GM19240 (cell line): ENCODE measurements at regions not wholly inside any gene's neighbourhood (a gene's known extent, or its start where the extent isn't known, plus 50 kb on each side); places are given as distances from the start of the nearest gene placed in this dataset.
"Not testable (repeated sequence)": the region's sequence is repeated elsewhere in the genome, so short reads cannot be mapped to it uniquely, and the experiment has no call there.

Experiments
- DNase-seq: peaks from one replicate; pipeline ENCODE4 v3.0.0; 2011; ENCODE audit warnings: low spot score; ENCODE audit not compliant: insufficient read length

DNA sequence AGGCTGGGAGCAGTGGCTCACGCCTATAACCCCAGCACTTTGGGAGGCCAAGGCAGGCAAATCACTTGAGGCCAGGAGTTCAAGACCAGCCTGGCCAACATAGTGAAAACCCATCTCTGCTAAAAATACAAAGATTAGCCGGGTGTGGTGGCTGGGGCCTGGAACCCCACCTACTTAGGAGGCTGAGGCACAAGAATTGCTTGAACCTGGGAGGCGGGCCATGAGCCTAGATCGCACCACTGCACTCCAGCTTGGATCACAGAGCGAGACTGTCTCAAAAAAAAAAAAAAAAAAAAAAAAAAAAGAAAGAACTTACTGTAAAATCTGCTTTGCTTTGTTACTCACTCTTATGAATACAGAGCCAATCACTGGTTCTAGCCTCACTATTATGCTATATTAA lies 166.4 kb upstream of the TMCC3 start:
- not testable (repeated sequence) for DNase-seq

DNA sequence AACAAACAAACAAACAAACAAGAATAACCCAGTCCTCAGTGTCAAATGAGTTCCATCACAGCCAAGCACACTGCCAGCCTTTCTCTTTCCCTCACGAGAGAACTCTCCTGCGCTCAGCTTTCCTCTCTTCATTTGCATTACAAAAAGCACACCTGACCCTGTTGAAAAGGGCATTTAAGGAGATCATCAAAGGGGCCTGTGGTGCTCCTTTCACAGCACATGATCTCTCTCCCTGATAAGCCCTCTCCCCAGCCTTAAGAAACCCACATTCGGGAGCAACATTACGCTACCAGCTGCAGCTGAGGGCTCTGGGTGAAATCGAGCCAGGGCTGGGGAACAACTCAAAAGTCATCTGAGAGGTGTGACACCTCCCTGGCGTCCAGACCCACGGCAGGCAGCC lies 165.6 kb upstream of the TMCC3 start:
- no peak for DNase-seq

DNA sequence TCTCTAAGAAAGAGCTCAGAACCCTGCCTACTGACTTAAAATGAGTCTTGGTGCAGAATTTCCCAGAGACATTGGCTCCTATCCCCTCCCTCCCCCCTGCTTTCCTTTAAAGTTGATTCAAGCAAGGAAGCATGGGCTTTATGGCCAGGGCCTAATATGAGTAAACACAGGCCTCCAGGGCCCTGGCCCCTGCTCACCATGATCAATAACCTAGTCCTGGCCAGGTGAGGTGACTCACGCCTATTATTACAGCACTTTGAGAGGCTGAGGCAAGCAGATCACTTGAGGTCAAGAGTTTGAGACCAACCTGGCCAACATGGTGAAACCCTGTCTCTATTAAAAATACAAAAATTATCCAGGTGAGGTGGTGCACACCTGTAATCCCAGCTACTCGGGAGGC lies 165.1 kb upstream of the TMCC3 start:
- no peak for DNase-seq

DNA sequence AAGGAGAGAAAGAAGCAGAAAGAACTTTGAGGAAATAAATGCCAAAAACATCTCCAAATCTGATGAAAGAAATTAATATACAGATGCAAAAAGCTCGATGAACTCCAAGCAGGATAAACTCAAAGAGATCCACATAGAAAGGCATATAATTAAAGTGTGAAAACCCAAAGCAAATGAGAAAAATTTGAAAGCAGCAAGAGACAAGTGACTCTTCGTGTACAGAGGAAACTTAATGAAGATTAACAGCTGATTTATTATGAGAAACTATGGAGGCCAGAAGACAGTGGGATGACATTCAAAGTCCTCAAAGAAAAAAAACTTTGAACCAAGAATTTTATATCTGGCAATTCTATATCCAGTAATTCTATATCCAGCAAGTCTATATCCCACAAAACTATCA lies 163.0 kb upstream of the TMCC3 start:
- DNase-seq, result no peak

- no peak for DNase-seq
These were observed 162.0 kb upstream of the TMCC3 start for GRCh38 chr12:94812345-94812744.

- no peak for DNase-seq
These were observed 161.3 kb upstream of the TMCC3 start for GRCh38 chr12:94811611-94812010.

GRCh38 chr12:94807951-94808350 lies 157.6 kb upstream of the TMCC3 start:
- DNase-seq, result no peak

DNA sequence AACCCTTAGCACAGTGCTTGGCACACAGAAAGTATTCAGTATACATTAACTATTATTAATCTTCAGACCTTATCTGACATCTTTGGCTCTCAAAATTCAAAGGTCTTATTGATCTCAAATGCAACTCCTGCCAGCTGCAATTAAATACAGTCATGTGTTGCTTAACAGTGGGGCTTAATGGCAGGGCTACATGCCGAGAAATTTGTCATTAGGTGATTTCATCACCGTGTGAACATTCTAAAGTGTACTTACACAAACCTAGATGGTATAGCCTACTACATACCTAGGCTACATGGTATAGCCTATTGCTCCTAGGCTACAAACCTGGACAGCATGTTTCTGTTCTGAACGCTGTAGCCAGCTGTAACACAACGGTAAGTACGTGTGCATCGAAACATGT lies 156.3 kb upstream of the TMCC3 start:
- DNase-seq, result no peak

DNA sequence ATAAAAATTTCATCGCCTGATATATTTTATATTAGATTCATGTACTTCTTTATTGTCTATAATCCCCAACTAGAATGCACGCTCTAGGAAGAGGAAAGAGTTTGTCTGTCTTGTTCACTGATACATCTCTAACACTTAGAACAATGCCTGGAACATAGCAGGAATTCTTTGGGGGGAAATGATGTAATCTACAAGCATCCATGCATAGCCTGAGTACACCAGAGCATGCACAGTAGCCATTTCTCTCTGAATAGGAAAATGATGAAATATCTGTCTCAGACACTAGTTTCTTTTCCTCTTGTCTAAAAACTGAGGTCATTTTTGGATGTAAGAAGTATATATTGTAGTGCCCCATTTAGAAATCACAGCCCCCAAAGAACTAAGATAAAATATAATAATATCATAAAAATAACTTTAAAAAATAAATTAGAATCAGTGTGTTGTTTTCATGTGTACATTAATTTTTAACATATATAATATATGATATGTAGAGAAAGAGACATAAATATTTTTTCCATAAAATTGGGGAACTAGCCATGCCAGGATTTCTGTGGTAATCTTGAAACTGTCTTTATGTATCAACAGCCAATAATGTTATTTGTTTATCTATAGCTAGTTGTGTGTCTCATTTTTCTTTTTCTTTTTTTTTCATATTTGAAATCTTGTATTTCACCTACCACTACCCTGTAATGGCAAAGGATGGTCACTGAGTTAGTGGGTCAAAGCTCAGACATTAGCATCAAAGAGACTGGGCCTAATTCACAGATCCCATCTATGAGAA lies 155.6 kb upstream of the TMCC3 start:
- DNase-seq, result no peak

DNA sequence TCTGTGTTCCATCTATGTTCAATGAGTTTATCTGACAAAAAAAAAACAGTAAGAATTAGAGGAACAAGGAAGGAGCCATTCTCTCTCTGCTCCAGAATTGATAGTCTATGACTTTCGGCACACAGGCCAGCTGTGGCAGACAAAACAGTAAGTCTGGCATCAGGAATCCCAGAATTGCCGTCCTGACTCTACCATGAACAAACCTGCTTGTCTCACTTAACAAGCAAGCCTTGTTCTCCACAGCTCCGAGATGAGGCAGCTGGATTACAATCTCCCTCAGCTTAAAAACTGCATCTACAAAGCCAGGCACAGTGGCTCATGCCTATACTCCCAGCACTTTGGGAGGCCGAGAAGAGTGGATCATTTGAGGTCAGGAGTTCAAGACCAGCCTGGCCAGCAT lies 153.6 kb upstream of the TMCC3 start:
- no peak for DNase-seq

DNA sequence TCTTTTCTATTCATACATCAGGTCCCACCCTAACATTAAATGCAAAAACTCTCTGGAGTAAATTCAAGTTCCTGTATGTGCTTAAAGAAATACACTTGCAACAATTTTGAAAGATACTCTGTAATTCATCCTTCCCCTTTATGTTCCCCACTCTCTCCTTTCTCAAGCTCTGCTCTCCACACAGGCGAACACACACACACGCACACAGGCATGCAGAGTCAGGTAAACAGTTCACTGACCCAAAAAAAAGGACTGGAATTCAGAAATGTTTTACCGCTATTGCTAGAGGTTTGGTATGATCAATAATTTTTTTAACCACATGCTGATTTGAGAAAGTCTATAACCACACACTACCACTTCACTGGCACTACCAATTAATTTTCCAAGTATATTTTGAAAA lies 152.4 kb upstream of the TMCC3 start:
- no peak for DNase-seq

- no peak for DNase-seq
These were observed 151.4 kb upstream of the TMCC3 start for GRCh38 chr12:94801745-94802144.

DNA sequence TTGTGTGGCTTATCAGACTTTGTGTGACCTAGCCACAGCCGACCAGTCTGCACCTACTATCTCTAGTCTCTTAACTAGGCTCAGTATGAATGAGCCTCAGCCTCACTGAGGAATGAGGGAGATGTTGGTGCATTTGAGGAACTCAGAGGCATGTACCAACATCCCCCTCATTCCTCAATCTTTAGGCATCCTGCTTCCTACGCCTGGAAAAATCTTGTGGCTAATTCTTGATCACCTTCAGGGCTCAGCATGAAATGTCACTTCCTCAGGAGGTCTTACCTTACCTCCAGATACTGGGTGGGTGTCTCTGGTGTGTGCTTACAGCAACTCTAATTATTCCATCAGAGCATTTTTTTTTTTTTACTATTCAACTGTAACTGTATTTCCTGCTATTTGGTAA lies 148.8 kb upstream of the TMCC3 start:
- no peak for DNase-seq

DNA sequence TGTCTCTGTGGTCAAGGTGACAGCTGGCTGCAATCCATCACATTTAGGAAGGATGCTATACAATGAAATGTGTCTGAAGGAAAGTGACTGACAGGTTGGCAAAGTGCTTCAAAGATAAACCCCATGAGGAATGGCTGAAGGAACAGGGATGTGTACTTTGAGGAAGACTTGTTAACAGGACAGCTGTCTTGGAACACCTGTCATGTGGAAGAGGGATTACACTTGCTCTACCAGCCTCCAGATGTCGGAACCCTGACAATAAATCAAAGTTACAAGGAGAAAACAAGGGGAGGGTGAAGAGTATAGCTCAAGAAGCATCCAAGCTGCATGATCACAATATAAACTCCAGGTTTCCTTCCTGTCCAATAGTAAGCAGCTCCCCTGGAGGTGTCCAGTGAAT lies 147.8 kb upstream of the TMCC3 start:
- no peak for DNase-seq

DNA sequence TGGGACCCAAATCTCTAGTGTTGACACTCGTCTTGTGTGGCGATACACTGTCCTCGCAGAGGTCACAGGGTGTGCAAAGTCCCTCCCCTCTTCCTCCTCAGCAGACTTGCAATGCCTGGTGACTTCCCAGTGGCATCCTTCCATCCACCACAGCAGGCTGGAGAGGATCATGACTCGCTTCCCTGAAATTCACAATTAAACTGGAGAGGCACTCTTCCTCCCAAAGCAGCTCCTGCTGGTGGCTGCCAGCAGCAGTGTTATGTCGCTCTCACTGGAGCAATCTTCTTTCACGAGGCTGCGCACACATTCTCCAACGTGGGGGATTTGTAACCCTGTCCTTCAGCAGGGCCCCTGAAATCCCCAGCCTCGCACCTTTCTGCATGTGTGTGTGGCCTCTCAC lies 145.2 kb upstream of the TMCC3 start:
- DNase-seq, result no peak

GRCh38 chr12:94795044-94795443 lies 144.7 kb upstream of the TMCC3 start:
- DNase-seq, result no peak

DNA sequence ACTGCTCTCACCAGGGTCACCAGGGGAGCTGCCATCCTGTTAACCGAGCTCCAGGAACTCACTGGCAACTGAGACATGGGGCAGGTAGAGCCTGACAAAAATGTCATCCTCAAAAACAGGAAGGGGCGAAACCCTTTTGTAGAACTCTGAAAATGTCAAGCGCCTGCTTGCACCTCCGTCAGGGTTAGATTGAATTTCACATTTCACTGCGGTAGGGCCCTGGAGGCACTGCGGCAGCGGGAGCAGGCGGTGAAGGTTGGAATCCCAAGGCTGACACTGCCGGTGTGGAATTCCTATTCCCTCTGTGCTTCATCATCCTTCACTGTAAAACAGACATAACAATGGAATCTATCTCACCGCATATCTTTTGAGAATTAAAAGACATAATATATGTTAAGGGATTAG lies 142.8 kb upstream of the TMCC3 start:
- DNase-seq, result no peak

DNA sequence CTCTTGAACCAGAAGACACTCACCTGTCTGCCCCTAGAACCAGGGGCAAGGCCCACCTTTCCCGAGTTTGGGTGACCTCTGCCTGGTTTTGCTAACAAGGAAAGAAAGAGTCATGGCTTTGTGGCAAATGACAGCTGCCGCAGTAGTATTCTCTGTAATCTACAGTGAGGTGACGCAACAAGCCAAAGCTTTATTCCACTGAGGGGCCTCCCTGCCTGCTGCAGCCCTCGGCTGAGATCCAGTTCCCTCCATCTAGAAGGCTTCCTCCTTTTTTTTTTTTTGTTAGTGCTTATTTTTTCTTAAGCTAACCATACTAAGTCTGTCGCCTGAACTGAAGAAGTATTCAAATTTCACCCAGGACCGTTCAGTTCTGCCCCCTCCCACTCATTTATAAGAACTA lies 142.3 kb upstream of the TMCC3 start:
- DNase-seq, result no peak

DNA sequence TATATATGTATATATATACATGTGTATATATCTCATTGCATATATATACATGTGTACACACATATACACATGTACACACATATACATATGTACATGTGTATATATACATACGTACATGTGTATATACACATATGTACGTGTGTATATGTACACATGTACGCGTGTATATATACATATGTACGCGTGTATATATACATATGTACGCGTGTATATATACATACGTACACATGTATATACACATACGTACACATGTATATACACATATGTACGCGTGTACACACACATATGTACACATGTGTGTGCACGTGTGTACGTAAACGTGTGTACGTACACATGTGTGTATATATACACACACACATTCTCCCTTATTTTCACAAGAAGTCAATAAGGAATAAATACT lies 141.6 kb upstream of the TMCC3 start:
- DNase-seq, result no peak

DNA sequence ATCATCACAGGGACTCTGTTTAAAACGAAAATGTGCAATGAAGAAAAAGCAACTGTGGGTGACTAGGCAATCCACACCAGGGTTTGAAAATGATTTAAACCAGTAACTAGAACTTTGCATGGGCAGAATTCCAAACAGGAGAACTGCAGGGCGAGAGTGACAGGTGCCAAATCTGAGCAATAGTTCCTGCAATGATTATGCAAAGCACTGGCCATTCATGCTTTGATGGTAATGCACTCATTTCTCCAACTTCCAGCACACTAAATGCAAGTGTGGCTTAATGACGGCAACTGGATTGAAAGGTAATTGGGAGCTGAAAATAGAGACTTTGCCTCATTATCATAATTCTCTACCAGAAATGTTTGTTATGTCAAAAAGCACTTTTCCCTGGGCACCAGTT lies 140.5 kb upstream of the TMCC3 start:
- DNase-seq, result no peak

- DNase-seq, result no peak
These were observed 140.0 kb upstream of the TMCC3 start for GRCh38 chr12:94790370-94790769.

GRCh38 chr12:94789510-94790225 lies 139.3 kb upstream of the TMCC3 start:
- DNase-seq, result no peak

GRCh38 chr12:94788298-94788697 lies 137.9 kb upstream of the TMCC3 start:
- DNase-seq, result no peak
